Ovary (tissue), 3 donors: ENCODE measurements at regions not wholly inside any gene's neighbourhood (a gene's known extent, or its start where the extent isn't known, plus 50 kb on each side); places are given as distances from the start of the nearest gene placed in this dataset.

Experiments used
- CTCF ChIP-seq, 3 donors: fragments of 450-650 bp in 2 of 3; fragments of 200-600 bp in 1 of 3; IDR thresholded peaks; one replicate each; pipeline versions ENCODE4 v1.5.1 to v1.8.0; 2016 to 2022; ENCODE audit warnings: antibody characterized with exemption in 3 of 3, mild to moderate bottlenecking in 1 of 3
- EP300 ChIP-seq: sonication (generic); formaldehyde crosslinking; IDR thresholded peaks from one replicate; pipeline ENCODE4 v1.6.1; 2017; ENCODE audit warnings: antibody characterized with exemption
- POLR2A ChIP-seq: fragments of 450-650 bp; IDR thresholded peaks from one replicate; pipeline ENCODE4 v1.6.1; 2017; ENCODE audit warnings: antibody characterized with exemption, mild to moderate bottlenecking, moderate library complexity
- donor health status: DM: no; HTN: no; CAD: no.

GRCh38 chr6:68046302-68046701 is 588.8 kb upstream of the ADGRB3 start:
- TF ChIP-seq POLR2A = no peak
- TF ChIP-seq CTCF (IDR thresholded peaks at IDR 0.05) = no peak
- no peak for TF ChIP-seq EP300
